ENCODE measurements at regions not wholly inside any gene's neighbourhood (a gene's known extent, or its start where the extent isn't known, plus 50 kb on each side); places are given as distances from the start of the nearest gene placed in this dataset.

DNA sequence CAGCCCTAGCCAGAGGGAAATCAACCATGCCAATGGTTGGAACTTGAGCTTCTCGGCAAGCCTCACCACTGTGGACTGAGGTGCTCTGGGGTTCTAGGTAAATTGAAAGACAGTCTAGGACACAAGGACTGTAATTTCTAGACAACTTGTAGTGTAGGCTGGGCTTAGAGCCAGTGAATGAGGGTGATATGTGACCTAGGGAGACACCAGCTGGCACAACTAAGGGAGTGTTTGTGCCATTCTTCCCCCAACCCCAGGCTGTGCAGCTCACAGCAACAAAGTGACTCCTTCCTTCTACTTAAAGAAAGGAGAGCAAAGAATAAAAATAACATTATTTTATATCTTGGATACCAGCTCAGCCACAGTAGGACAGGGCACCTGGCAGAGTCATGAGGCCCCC, 1690.7 kb upstream of the TMEFF2 start:
- no peak overlapping the region for H3K4me3 ChIP-seq (ENCODE audit: low read length)
- H3K9me2 ChIP-seq (replicated peaks; ENCODE audit: insufficient read depth, low read length), result no peaks in the 10 kb centered on the region
- no peak for TF ChIP-seq EZH2 (optimal IDR thresholded peaks at IDR 0.05; ENCODE audit: low read depth, low read length)
- TF ChIP-seq, protein P1, sequence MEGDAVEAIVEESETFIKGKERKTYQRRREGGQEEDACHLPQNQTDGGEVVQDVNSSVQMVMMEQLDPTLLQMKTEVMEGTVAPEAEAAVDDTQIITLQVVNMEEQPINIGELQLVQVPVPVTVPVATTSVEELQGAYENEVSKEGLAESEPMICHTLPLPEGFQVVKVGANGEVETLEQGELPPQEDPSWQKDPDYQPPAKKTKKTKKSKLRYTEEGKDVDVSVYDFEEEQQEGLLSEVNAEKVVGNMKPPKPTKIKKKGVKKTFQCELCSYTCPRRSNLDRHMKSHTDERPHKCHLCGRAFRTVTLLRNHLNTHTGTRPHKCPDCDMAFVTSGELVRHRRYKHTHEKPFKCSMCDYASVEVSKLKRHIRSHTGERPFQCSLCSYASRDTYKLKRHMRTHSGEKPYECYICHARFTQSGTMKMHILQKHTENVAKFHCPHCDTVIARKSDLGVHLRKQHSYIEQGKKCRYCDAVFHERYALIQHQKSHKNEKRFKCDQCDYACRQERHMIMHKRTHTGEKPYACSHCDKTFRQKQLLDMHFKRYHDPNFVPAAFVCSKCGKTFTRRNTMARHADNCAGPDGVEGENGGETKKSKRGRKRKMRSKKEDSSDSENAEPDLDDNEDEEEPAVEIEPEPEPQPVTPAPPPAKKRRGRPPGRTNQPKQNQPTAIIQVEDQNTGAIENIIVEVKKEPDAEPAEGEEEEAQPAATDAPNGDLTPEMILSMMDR (IDR thresholded peaks at IDR 0.05; ENCODE audit: low read length), result no peak
- TF ChIP-seq EZH2phosphoT487 (IDR thresholded peaks at IDR 0.05; ENCODE audit: low read length), result no peak
- no peaks in the 10 kb centered on the region for H3K36me3 ChIP-seq (replicated peaks; ENCODE audit: insufficient read depth, low read length)
- no peaks in the 10 kb centered on the region for H3F3A ChIP-seq (ENCODE audit: insufficient read depth, low read length)
- H2AFZ ChIP-seq (ENCODE audit: low read length), result no peak overlapping the region
- DNase-seq, result no peak
- H4K20me1 ChIP-seq (ENCODE audit: insufficient read depth, low read length), result no peaks in the 10 kb centered on the region
- no peak overlapping the region for H3K9ac ChIP-seq (ENCODE audit: low read length)
- H3K4me1 ChIP-seq (ENCODE audit: low read length), result no peaks in the 10 kb centered on the region
- H3K4me2 ChIP-seq (ENCODE audit: low read depth, low read length), result no peak overlapping the region
- no peaks in the 10 kb centered on the region for H3K79me2 ChIP-seq (ENCODE audit: low read length)
- H3K27me3 ChIP-seq (replicated peaks; ENCODE audit: insufficient read depth, low read length), result no peaks in the 10 kb centered on the region
- H3K9me3 ChIP-seq (replicated peaks; ENCODE audit: insufficient read depth, low read length), result no peaks in the 10 kb centered on the region
- H3K27ac ChIP-seq (ENCODE audit: low read length), result no peak overlapping the region

DNA sequence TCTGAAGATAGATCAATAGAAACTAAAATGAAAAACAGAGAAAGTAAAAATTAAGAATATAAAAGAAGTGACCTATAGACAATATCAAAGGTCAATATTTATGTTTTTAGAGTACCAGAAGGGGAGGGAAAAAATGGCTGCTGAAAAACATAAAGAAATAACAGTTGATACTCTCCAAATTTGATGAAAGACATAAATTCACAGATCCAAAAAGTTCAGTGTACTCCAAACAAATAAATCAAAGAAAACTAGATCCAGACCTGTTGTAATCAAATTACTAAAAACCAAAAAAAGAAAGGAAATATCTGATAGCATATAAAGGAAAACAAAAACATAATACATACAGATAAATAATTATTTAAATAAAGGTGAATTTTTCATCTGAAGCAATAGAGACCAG, 1689.1 kb upstream of the TMEFF2 start:
- H3K9me3 ChIP-seq (replicated peaks; ENCODE audit: insufficient read depth, low read length), result no peaks in the 10 kb centered on the region
- H3K27me3 ChIP-seq (replicated peaks; ENCODE audit: insufficient read depth, low read length), result no peaks in the 10 kb centered on the region
- no peaks in the 10 kb centered on the region for H3K79me2 ChIP-seq (ENCODE audit: low read length)
- H3K27ac ChIP-seq (ENCODE audit: low read length), result no peak overlapping the region
- H4K20me1 ChIP-seq (ENCODE audit: insufficient read depth, low read length), result no peaks in the 10 kb centered on the region
- no peak overlapping the region for H2AFZ ChIP-seq (ENCODE audit: low read length)
- H3F3A ChIP-seq (ENCODE audit: insufficient read depth, low read length), result no peaks in the 10 kb centered on the region
- H3K4me1 ChIP-seq (ENCODE audit: low read length), result no peaks in the 10 kb centered on the region
- no peak overlapping the region for H3K9ac ChIP-seq (ENCODE audit: low read length)
- no peak overlapping the region for H3K4me2 ChIP-seq (ENCODE audit: low read depth, low read length)
- H3K4me3 ChIP-seq (ENCODE audit: low read length), result no peak overlapping the region
- no peak for TF ChIP-seq EZH2 (optimal IDR thresholded peaks at IDR 0.05; ENCODE audit: low read depth, low read length)
- TF ChIP-seq EZH2phosphoT487 (IDR thresholded peaks at IDR 0.05; ENCODE audit: low read length), result no peak
- TF ChIP-seq, protein P1 (IDR thresholded peaks at IDR 0.05; ENCODE audit: low read length), result no peak
- H3K36me3 ChIP-seq (replicated peaks; ENCODE audit: insufficient read depth, low read length), result no peaks in the 10 kb centered on the region
- DNase-seq, result no peak
- H3K9me2 ChIP-seq (replicated peaks; ENCODE audit: insufficient read depth, low read length), result no peaks in the 10 kb centered on the region

DNA sequence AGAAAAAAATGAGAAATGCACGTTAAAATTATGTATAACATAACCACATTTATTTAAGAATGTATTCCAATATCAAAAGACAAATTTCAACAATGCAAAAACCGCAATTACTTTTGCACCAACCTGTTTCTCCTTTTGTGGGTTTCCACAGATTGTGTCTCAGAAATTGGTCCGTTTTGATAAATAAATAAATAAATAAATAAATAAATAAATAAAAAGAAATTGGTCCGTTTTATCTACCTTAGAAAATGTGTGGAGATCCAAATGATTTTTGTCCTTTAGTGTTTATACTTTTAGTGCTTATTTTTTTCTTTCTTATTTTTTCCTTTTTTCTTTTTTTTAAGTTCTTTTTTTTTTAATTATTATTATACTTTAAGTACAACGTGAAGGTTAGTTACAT, 1682.2 kb upstream of the TMEFF2 start:
- H3K79me2 ChIP-seq (ENCODE audit: low read length), result no peaks in the 10 kb centered on the region
- no peak overlapping the region for H2AFZ ChIP-seq (ENCODE audit: low read length)
- H3K4me1 ChIP-seq (ENCODE audit: low read length), result no peaks in the 10 kb centered on the region
- H3K27me3 ChIP-seq (replicated peaks; ENCODE audit: insufficient read depth, low read length), result no peaks in the 10 kb centered on the region
- no peaks in the 10 kb centered on the region for H3K36me3 ChIP-seq (replicated peaks; ENCODE audit: insufficient read depth, low read length)
- DNase-seq, result no peak
- H3K27ac ChIP-seq (ENCODE audit: low read length), result no peak overlapping the region
- TF ChIP-seq, protein P1 (IDR thresholded peaks at IDR 0.05; ENCODE audit: low read length), result no peak
- TF ChIP-seq EZH2phosphoT487 (IDR thresholded peaks at IDR 0.05; ENCODE audit: low read length) (no peak), EZH2 (optimal IDR thresholded peaks at IDR 0.05; ENCODE audit: low read depth, low read length) (no peak)
- no peaks in the 10 kb centered on the region for H3K9me2 ChIP-seq (replicated peaks; ENCODE audit: insufficient read depth, low read length)
- H3K4me3 ChIP-seq (ENCODE audit: low read length), result no peak overlapping the region
- H4K20me1 ChIP-seq (ENCODE audit: insufficient read depth, low read length), result no peaks in the 10 kb centered on the region
- H3K9me3 ChIP-seq (replicated peaks; ENCODE audit: insufficient read depth, low read length), result no peaks in the 10 kb centered on the region
- H3F3A ChIP-seq (ENCODE audit: insufficient read depth, low read length), result no peaks in the 10 kb centered on the region
- no peak overlapping the region for H3K4me2 ChIP-seq (ENCODE audit: low read depth, low read length)
- no peak overlapping the region for H3K9ac ChIP-seq (ENCODE audit: low read length)
